ENCODE measurements at regions not wholly inside any gene's neighbourhood (a gene's known extent, or its start where the extent isn't known, plus 50 kb on each side); places are given as distances from the start of the nearest gene placed in this dataset.
A peak's percentile ranks its signal among the peaks of the same experiment; 100 is the strongest.

- no peak for DNase-seq (ENCODE audit: low read depth)
Observed at GRCh38 chr9:107431461-107431860, 58.1 kb downstream of the KLF4 start.

- no peak for DNase-seq (ENCODE audit: low read depth)
Observed at GRCh38 chr9:107430071-107430470, 59.5 kb downstream of the KLF4 start.

- no peak for DNase-seq (ENCODE audit: low read depth)
Observed at GRCh38 chr9:107426126-107426525, 63.4 kb downstream of the KLF4 start.

GRCh38 chr9:107425101-107426025 is 64.2 kb downstream of the KLF4 start:
- peak; percentile 37 for DNase-seq (ENCODE audit: low read depth)

GRCh38 chr9:107423540-107423939 is 66.0 kb downstream of the KLF4 start:
- DNase-seq (ENCODE audit: low read depth) = no peak

- DNase-seq (ENCODE audit: low read depth) = peak; percentile 81
Observed at GRCh38 chr9:107422189-107423185, 67.1 kb downstream of the KLF4 start.

- no peak for DNase-seq (ENCODE audit: low read depth)
Observed at GRCh38 chr9:107410420-107410819, 79.1 kb downstream of the KLF4 start.

- no peak for DNase-seq (ENCODE audit: low read depth)
Observed at GRCh38 chr9:107409581-107410389, 79.8 kb downstream of the KLF4 start.

GRCh38 chr9:107407675-107408074 is 81.9 kb downstream of the KLF4 start:
- DNase-seq (ENCODE audit: low read depth) = no peak

- no peak for DNase-seq (ENCODE audit: low read depth)
Observed at GRCh38 chr9:107405511-107405910, 84.1 kb downstream of the KLF4 start.

- no peak for DNase-seq (ENCODE audit: low read depth)
Observed at GRCh38 chr9:107404736-107405135, 84.8 kb downstream of the KLF4 start.

GRCh38 chr9:107404161-107404560 is 85.4 kb downstream of the KLF4 start:
- DNase-seq (ENCODE audit: low read depth) = no peak

GRCh38 chr9:107397076-107398044 is 92.2 kb downstream of the KLF4 start:
- peak; percentile 18 for DNase-seq (ENCODE audit: low read depth)

- no peak for DNase-seq (ENCODE audit: low read depth)
Observed at GRCh38 chr9:107394264-107394663, 95.3 kb downstream of the KLF4 start.

GRCh38 chr9:107390778-107391177 is 98.8 kb downstream of the KLF4 start:
- DNase-seq (ENCODE audit: low read depth) = no peak

- no peak for DNase-seq (ENCODE audit: low read depth)
Observed at GRCh38 chr9:107390279-107390678, 99.3 kb downstream of the KLF4 start.

- DNase-seq (ENCODE audit: low read depth) = no peak
Observed at GRCh38 chr9:107389617-107390071, 99.9 kb downstream of the KLF4 start.

- no peak for DNase-seq (ENCODE audit: low read depth)
Observed at GRCh38 chr9:107388890-107389289, 100.7 kb downstream of the KLF4 start.

GRCh38 chr9:107387409-107387808 is 102.2 kb downstream of the KLF4 start:
- DNase-seq (ENCODE audit: low read depth) = no peak

GRCh38 chr9:107386396-107386795 is 103.2 kb downstream of the KLF4 start:
- DNase-seq (ENCODE audit: low read depth) = no peak
